ENCODE measurements at regions not wholly inside any gene's neighbourhood (a gene's known extent, or its start where the extent isn't known, plus 50 kb on each side); places are given as distances from the start of the nearest gene placed in this dataset.

DNA sequence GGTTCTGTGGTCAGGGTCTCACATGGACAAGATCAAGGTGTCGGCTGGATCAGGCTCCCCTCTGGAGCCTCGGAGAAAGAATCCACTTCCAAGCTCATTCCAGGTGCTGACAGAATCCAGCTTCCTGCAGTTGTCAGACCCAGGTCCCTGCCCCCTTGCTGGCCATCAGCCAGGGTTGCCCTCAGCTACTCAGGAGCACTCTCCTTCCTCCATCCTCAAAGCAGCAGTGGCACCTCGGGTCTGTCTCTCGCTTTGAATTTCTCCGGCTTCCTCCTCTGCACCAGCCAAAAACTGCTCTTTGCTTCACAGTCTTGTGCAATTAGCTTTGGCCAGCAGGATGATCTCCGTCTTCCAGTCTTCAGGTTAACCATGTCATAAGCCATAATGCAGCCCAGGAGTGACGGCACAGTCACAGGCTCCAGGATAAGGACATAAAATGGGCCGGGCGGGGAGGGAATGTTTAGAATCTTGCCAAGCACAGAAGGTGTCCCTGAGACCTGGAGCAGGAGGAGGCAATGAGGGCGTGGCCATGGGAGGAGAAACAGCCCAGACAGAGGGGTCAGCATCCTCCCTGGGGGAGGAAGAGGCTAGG is 79.4 kb upstream of the SLC25A33 start (continued):
- TF ChIP-seq ZNF331 (CRISPR knock-in tag; IDR thresholded peaks at IDR 0.05; ENCODE audit: low read depth) (no peak), ZNF114 (CRISPR knock-in tag; IDR thresholded peaks at IDR 0.05) (no peak), NANOG (IDR thresholded peaks at IDR 0.05; ENCODE audit: borderline replicate concordance) (no peak), CREB1 (CRISPR knock-in tag; IDR thresholded peaks at IDR 0.05; ENCODE audit: low read depth) (no peak), STAT1 (IDR thresholded peaks at IDR 0.05; ENCODE audit: unreplicated experiment) (no peak), JUNB (IDR thresholded peaks at IDR 0.05; ENCODE audit: unreplicated experiment) (no peak), EZH2phosphoT487 (IDR thresholded peaks at IDR 0.05; ENCODE audit: unreplicated experiment) (no peak), EZH2 (IDR thresholded peaks at IDR 0.05; ENCODE audit: low read depth, unreplicated experiment) (no peak)
- TF ChIP-seq, protein P1, sequence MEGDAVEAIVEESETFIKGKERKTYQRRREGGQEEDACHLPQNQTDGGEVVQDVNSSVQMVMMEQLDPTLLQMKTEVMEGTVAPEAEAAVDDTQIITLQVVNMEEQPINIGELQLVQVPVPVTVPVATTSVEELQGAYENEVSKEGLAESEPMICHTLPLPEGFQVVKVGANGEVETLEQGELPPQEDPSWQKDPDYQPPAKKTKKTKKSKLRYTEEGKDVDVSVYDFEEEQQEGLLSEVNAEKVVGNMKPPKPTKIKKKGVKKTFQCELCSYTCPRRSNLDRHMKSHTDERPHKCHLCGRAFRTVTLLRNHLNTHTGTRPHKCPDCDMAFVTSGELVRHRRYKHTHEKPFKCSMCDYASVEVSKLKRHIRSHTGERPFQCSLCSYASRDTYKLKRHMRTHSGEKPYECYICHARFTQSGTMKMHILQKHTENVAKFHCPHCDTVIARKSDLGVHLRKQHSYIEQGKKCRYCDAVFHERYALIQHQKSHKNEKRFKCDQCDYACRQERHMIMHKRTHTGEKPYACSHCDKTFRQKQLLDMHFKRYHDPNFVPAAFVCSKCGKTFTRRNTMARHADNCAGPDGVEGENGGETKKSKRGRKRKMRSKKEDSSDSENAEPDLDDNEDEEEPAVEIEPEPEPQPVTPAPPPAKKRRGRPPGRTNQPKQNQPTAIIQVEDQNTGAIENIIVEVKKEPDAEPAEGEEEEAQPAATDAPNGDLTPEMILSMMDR (conservative IDR thresholded peaks at IDR 0.05; ENCODE audit: low read depth in 2 of 2): no peak
- TF ChIP-seq, protein P2, sequence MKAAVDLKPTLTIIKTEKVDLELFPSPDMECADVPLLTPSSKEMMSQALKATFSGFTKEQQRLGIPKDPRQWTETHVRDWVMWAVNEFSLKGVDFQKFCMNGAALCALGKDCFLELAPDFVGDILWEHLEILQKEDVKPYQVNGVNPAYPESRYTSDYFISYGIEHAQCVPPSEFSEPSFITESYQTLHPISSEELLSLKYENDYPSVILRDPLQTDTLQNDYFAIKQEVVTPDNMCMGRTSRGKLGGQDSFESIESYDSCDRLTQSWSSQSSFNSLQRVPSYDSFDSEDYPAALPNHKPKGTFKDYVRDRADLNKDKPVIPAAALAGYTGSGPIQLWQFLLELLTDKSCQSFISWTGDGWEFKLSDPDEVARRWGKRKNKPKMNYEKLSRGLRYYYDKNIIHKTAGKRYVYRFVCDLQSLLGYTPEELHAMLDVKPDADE (IDR thresholded peaks at IDR 0.05): no peak

DNA sequence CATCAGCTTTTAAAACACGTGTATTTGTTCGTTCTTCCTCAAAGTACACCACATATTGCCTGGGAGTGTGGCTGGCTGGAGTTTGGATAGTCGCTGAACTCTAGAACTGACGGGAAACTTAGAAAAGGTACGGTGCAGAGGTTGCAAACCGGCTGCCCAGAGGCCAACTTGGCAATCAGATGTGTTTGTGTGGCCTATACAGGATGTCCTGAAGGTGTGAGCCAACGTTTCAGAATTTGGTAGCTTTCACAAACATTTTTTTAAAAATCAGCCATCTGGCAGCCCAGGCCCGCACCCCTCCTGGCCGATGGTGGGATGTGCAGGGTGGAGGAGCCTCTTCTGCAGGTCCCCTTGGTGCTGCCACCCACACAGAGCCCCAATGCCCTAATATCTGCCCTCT is 73.6 kb upstream of the SLC25A33 start:
- Histone ChIP-seq H3K27ac (ENCODE audit: low read depth) (no peak overlapping the region), H4K20me1 (replicated peaks; ENCODE audit: insufficient read depth) (no peaks in the 10 kb centered on the region), H3K27me3 (ENCODE audit: insufficient read depth) (no peaks in the 10 kb centered on the region), H3F3A (replicated peaks; ENCODE audit: low read depth) (no peaks in the 10 kb centered on the region), H3K9me2 (ENCODE audit: insufficient read depth) (no peaks in the 10 kb centered on the region), H3K36me3 (ENCODE audit: insufficient read depth) (no peaks in the 10 kb centered on the region), H3K4me2 (no peak overlapping the region), H3K4me3 (no peak overlapping the region), H2AFZ (peak overlapping the region; percentile 69; the same call in 1 of the 2 replicates), H3K4me1 (ENCODE audit: insufficient read depth) (no peaks in the 10 kb centered on the region), H3K79me2 (replicated peaks; ENCODE audit: insufficient read depth) (no peaks in the 10 kb centered on the region)
- Mint-ChIP-seq H3K36me3 (ENCODE audit: low read depth) (no peaks in the 10 kb centered on the region), H3K27me3 (ENCODE audit: insufficient read depth, low read depth, poor library complexity) (peaks cover 4% of the 10 kb centered on the region), H3K4me1 (no peaks in the 10 kb centered on the region), H3K27ac (no peak overlapping the region), H3K4me3 (no peak overlapping the region), H3K9me3 (no peaks in the 10 kb centered on the region)
- peak; percentile 25; the same call in 1 of the 3 replicates for ATAC-seq
- TF ChIP-seq NANOG (IDR thresholded peaks at IDR 0.05; ENCODE audit: borderline replicate concordance) (no peak), ZNF114 (CRISPR knock-in tag; IDR thresholded peaks at IDR 0.05) (no peak), CREB1 (CRISPR knock-in tag; IDR thresholded peaks at IDR 0.05; ENCODE audit: low read depth) (no peak), EZH2phosphoT487 (IDR thresholded peaks at IDR 0.05; ENCODE audit: unreplicated experiment) (no peak), POLR2AphosphoS5 (IDR thresholded peaks at IDR 0.05; ENCODE audit: low read depth) (no peak), STAT1 (IDR thresholded peaks at IDR 0.05; ENCODE audit: unreplicated experiment) (no peak), ZNF331 (CRISPR knock-in tag; IDR thresholded peaks at IDR 0.05; ENCODE audit: low read depth) (no peak), JUNB (IDR thresholded peaks at IDR 0.05; ENCODE audit: unreplicated experiment) (no peak), EZH2 (IDR thresholded peaks at IDR 0.05; ENCODE audit: low read depth, unreplicated experiment) (no peak)
- TF ChIP-seq, protein P1 (conservative IDR thresholded peaks at IDR 0.05; ENCODE audit: low read depth in 2 of 2): no peak
- DNase-seq (ENCODE audit: low spot score): no peak

All from GM23338 (cell line).